Tibial nerve (tissue), 4 donors: ENCODE measurements at regions not wholly inside any gene's neighbourhood (a gene's known extent, or its start where the extent isn't known, plus 50 kb on each side); places are given as distances from the start of the nearest gene placed in this dataset.

ENCODE experiments used
- EP300 ChIP-seq, 2 donors: sonication (generic); formaldehyde crosslinking; IDR thresholded peaks; one replicate each; pipeline ENCODE4 v1.6.1; 2017; ENCODE audit warnings: antibody characterized with exemption in 2 of 2, mild to moderate bottlenecking in 1 of 2
- TF ChIP-seq, protein P1 (sequence below), 5 experiments: fragments of 200-600 bp in 3 of 5; fragments of 450-650 bp in 2 of 5; sonication (generic) in 3 of 5; IDR thresholded peaks; one replicate each; pipeline ENCODE4 v1.5.1; 2016 to 2019; ENCODE audit warnings: antibody characterized with exemption in 5 of 5, mild to moderate bottlenecking in 3 of 5, moderate library complexity in 2 of 5

DNA sequence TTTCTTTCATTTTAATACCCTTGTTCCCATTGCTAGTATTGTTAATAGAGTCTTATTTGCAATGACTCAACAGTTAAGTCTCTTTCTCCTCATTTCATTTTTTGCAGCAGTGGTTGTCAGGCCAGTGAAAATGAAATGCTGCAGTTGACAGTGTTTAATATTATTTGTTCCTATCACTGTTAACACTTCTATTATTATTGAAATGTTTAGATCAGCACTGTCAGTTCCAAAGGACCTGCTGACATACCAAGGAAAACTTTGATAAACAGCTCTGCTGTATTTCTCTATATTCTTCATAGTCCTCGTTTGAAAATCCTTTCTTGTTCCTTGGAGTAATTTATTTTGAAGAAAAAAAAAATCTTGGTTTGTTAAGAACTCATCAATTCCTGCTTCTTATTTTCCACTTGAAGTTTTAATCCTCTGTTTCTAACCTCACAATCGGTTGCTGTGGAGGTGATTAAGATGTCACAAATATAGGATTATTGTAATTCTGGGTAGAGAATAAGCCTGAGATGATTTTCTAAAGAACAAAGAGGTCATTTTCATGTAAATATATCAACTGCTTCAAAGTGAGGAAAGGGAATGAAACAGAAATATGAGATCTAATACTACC, 1065.9 kb upstream of the CITED2 start:
- TF ChIP-seq EP300 (IDR thresholded peaks at IDR 0.05) = no peak
- TF ChIP-seq, protein P1, sequence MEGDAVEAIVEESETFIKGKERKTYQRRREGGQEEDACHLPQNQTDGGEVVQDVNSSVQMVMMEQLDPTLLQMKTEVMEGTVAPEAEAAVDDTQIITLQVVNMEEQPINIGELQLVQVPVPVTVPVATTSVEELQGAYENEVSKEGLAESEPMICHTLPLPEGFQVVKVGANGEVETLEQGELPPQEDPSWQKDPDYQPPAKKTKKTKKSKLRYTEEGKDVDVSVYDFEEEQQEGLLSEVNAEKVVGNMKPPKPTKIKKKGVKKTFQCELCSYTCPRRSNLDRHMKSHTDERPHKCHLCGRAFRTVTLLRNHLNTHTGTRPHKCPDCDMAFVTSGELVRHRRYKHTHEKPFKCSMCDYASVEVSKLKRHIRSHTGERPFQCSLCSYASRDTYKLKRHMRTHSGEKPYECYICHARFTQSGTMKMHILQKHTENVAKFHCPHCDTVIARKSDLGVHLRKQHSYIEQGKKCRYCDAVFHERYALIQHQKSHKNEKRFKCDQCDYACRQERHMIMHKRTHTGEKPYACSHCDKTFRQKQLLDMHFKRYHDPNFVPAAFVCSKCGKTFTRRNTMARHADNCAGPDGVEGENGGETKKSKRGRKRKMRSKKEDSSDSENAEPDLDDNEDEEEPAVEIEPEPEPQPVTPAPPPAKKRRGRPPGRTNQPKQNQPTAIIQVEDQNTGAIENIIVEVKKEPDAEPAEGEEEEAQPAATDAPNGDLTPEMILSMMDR (IDR thresholded peaks at IDR 0.05) = no peak
